Glomerular visceral epithelial cell (primary cell): ENCODE measurements at regions not wholly inside any gene's neighbourhood (a gene's known extent, or its start where the extent isn't known, plus 50 kb on each side); places are given as distances from the start of the nearest gene placed in this dataset.

Experiments
- DNase-seq: peaks from one replicate; pipeline ENCODE4 v3.0.0-alpha.2; 2016; ENCODE audit errors: extremely low spot score

DNA sequence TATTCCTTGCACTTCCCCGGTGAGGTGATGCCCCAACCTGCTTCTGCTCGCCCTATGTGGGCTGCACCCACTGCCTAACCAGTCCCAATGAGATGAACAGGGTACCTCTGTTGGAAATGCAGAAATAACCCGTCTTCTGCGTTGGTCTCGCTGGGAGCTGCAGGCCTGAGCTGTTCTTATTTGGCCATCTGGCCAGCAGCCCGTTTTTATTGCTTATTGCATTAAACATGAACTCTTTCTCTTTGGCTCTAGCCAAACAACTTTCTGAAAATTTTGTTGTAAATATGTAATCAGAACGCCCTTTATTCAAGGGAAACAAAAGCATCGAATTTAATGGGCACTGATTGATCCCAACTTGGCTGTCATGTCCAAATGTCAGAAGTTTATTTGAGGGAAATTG lies 124.7 kb upstream of the FTMT start:
- DNase-seq, result no peak

GRCh38 chr5:121731377-121731776 lies 120.3 kb upstream of the FTMT start:
- DNase-seq, result no peak

DNA sequence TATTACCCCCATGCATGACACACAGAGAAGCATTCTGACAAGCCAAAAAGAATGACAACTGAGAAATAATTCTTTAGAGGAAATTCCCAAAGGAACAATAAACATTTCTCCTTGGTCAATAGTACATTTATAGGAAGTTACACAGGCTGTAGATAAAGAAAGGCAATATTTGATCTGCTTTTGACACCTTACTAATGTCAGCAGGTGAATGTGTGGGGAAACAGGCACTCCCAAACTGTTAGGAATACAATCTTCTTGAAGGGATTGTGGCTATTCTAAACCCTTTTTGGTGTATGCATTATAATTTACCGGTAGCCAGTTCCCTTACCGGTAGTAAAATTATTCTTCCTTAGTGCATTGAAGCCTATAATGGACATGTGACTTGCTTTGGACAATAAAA lies 116.1 kb upstream of the FTMT start:
- DNase-seq, result no peak

GRCh38 chr5:121737120-121737519 lies 114.6 kb upstream of the FTMT start:
- no peak for DNase-seq

DNA sequence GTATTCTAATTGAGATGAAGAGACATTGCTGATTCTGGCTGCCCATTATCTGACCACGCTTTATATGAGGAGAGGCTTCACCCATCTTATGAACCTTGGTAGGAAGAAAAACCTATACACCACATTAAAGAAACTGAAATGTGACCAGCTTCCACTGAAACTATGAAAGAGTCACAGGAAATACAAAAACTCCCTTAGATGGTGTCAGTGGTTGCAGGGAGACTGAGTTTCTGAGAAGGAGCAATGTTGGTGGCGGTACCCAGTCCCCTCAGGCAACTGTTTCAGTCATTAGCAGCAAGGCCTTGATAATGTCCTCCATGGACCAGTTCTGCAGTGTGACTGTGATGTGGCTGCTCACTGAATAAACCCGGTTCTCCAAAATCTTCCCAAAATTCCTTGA lies 110.5 kb upstream of the FTMT start:
- no peak for DNase-seq

- no peak for DNase-seq
These were observed 107.1 kb upstream of the FTMT start for GRCh38 chr5:121744577-121744976.

- no peak for DNase-seq
These were observed 106.3 kb upstream of the FTMT start for GRCh38 chr5:121745407-121745806.

- DNase-seq, result no peak
These were observed 104.9 kb upstream of the FTMT start for GRCh38 chr5:121746763-121747162.

DNA sequence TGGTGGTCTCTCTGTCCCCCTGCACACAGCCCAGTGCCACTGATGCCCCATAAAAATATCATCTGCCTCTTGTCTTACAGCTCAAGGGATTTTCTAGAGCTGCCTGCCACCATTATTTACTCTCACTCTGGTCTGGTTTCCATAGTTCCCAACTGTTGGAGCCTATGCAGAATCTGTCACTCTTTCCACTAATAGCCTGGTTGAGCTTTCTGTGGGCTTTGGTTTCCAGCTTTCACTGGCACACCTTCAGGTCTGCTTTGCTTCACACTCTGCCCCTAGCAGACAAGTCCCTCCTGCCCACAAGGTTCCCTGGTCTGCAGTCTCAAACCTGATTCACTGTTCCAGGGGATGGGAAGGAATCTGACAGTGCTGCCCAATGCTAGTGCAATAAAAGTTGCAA lies 103.0 kb upstream of the FTMT start:
- DNase-seq, result no peak

DNA sequence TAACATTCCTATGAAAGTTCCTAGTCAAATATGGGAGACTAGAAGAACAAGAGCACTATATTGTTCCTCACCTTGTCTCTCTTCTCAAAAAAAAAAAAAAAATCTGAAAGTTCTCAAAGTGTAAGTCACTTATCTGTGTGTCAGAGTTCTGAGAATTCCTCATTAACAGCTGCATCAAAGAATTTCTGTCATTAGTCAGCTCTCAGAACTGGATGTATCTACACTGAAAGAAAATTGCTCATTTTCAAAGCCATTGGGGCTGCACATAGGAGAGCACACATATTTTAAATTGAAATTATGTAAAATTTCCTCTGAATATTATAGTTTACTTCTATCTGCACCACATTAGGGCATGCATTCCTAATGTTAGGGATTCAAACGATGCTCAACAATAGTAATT lies 99.5 kb upstream of the FTMT start:
- DNase-seq, result no peak

DNA sequence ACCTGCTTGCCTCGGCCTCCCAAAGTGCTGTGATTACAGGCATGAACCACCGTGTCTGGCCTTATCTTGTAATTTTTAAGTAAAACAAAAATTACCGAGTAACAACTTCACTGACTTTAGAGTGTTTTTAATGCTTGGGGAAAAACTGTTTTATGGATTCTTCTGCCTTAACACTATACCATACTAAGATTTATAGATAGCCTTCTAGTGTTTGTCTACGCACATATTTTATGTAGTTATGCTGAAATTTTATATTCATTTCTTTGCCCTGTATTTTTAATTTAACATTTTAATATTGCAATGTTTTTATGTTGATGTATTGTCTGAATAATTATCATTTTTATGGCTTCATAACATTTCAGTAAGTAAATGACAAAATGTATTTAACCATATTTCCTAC lies 96.4 kb upstream of the FTMT start:
- DNase-seq, result no peak

- DNase-seq, result no peak
These were observed 93.9 kb upstream of the FTMT start for GRCh38 chr5:121757753-121758152.

GRCh38 chr5:121758615-121759014 lies 93.1 kb upstream of the FTMT start:
- DNase-seq, result no peak

DNA sequence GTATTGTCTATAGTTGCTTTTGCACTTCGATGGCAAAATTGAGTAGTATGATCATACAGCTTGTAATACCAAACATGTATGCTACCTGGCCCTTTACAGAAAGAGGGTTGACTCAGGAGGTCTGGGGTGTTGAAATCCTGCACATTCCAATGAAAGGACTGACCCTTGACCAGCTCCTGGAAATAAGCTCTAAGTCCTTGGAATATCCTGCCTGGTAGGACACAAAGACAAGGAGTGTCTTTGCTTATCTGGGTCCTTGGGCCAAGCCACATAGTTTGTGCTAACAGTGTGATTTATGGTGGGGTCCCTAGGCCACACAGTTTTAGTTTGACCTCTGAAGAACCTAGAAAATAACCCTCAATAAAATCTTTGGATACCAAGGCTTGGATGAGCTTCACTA lies 89.3 kb upstream of the FTMT start:
- no peak for DNase-seq

DNA sequence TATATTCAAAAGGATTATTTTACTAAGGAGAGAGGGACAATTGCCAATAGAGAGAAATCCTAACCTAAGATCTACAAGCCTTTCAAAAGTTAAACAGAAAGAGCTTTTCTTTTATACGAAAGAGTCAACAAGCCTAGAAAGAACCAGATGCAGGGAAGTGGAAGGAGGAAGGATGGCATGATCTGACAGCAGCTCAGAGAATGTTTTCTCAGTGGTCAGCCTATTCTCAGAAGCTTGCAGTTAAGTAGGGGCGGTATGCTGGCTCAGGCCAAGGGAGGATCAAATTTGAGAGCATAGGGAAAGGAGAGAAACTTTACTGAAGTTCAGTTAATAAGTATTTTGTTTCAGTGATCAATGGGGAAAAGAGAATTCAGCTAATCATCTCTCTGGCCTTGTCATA lies 88.0 kb upstream of the FTMT start:
- DNase-seq, result no peak

- no peak for DNase-seq
These were observed 71.3 kb upstream of the FTMT start for GRCh38 chr5:121780406-121780805.

DNA sequence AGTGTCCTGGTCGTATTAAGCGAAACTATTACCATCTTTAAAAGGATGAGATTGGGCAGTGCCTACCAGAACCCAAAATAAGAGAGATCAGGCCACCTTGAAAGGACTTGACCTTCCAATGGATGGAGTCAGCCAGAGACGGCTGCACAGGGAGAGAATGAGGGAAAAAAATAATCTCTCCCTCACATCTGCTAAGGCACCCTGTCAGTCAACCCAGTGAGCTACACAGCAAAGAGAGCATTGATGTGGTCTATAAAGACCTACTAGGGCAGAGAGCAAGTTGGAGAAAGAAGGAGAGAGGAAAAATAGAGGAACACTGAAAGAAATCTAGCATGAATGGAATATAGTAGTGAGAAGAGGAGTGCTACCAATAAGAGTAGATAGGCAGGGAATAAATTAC lies 68.0 kb upstream of the FTMT start:
- DNase-seq, result no peak

GRCh38 chr5:121793791-121794190 lies 57.9 kb upstream of the FTMT start:
- DNase-seq, result no peak

DNA sequence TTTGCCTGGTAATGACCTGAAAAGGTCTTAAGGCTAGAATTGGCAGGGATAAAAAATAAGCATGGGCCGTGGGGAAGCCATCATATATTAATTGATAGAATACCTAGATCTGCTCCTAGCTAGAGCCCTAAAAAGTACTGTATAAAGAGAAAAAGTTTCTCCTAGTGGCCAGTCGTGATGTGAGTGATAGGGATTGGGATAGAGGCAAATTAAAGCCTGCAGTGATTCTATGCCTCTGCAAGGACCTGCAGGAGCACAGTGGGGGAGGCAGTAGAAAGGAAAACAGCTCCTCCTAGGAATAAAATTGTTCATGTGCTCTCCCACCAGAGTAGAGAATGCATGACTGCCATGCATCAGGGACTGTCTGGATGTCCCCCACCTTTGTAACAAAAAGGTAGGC lies 56.2 kb upstream of the FTMT start:
- DNase-seq, result no peak

- no peak for DNase-seq
These were observed 53.8 kb upstream of the FTMT start for GRCh38 chr5:121797681-121798518.
